Stimulated activated CD4-positive, alpha-beta T cell treated with anti-CD3 and anti-CD28 coated beads, Interleukin-4, amount 100 ng/mL, for 1 hour (primary cell): ENCODE measurements at regions not wholly inside any gene's neighbourhood (a gene's known extent, or its start where the extent isn't known, plus 50 kb on each side); places are given as distances from the start of the nearest gene placed in this dataset.
"Not testable (repeated sequence)": the region's sequence is repeated elsewhere in the genome, so short reads cannot be mapped to it uniquely, and the experiment has no call there.

Source experiments
- DNase-seq: peaks from one replicate; pipeline ENCODE4 v3.0.0-alpha.2; 2020

- DNase-seq, result no peak
Measured at GRCh38 chr14:61154641-61155040, 126.5 kb downstream of the TMEM30B start.

DNA sequence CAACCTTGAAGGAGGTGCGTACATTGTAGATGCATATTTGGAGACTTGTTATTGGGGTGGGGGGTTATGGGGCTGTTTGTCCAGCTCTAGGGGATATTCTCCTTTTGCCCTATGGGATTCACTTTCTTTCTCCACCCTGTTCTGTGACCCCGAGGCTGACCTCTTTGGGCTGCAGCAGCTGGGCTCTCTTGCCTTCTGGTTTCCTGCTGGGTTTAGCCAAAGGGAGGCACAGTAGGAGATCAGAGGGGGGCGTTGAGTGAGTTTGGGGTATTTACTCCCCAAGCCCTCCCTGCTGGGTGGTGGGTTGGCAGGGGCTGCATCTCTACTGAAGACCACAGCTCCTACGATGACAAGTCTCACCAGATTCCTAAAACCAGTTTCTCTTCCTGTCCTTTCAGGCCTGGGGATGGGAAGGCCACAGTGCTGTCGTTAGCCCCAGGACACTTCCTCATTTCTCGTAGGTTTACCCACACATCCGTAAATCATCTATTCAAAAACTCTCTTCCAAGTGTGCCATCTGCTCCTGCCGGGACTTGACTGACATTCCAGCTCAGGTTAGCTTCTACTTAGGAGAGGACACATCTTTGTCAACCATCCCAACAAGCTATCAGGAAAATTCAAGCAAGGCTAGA lies 127.1 kb downstream of the TMEM30B start:
- DNase-seq, result no peak

- DNase-seq, result no peak
Measured at GRCh38 chr14:61153431-61153830, 127.7 kb downstream of the TMEM30B start.

- DNase-seq, result no peak
Measured at GRCh38 chr14:61152851-61153364, 128.2 kb downstream of the TMEM30B start.

DNA sequence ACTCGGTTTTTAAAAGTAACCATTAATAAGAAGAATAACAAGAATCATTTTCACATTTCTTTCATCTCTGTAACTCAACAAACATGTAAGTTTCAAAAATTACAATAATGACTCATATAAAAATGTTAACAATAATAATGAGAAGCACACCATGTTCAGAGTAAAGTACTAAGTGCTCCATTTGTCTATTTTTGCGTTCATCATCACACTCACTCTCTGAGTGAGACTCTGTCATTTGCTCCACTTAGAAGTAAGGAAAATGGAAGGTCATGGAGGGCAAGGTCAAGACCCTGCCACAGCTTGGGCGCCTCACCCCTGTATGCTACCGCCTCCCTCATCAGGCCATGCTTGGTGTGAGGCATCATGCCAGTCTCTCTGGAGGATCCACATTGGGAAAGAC lies 129.9 kb downstream of the TMEM30B start:
- no peak for DNase-seq

- no peak for DNase-seq
Measured at GRCh38 chr14:61150851-61151250, 130.3 kb downstream of the TMEM30B start.

- DNase-seq, result no peak
Measured at GRCh38 chr14:61149896-61150295, 131.2 kb downstream of the TMEM30B start.

GRCh38 chr14:61148742-61149350 lies 132.3 kb downstream of the TMEM30B start:
- DNase-seq, result no peak

GRCh38 chr14:61147831-61148549 lies 133.1 kb downstream of the TMEM30B start:
- DNase-seq, result no peak

GRCh38 chr14:61147381-61147821 lies 133.7 kb downstream of the TMEM30B start:
- no peak for DNase-seq

GRCh38 chr14:61146899-61147298 lies 134.2 kb downstream of the TMEM30B start:
- no peak for DNase-seq

DNA sequence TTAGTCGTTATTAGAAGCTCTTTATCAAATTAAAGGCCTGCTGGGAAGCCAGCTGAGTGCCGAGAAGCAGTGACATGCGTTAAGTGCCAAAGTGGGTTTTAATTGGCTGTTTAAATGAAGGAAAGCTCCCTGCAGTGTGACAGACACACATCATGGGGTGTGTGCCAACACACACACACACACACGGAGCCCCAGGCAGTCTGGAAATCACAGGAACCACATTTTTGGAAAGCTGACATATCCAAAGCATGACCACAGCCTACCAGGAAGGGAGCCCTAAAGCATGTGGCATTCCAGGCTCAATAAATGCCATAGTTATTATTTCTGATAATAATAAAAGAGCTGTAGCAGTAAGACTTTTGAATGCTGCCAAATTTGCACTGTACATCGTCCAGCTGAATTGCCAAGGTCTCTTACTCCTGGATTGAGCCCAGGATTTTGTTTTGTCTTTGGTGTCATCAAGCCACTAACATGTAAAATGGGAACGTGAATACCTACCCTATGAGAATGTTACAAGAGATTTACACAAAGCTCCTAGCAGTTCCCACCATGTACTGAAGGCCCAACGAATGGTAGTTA lies 135.1 kb downstream of the TMEM30B start:
- DNase-seq, result no peak

DNA sequence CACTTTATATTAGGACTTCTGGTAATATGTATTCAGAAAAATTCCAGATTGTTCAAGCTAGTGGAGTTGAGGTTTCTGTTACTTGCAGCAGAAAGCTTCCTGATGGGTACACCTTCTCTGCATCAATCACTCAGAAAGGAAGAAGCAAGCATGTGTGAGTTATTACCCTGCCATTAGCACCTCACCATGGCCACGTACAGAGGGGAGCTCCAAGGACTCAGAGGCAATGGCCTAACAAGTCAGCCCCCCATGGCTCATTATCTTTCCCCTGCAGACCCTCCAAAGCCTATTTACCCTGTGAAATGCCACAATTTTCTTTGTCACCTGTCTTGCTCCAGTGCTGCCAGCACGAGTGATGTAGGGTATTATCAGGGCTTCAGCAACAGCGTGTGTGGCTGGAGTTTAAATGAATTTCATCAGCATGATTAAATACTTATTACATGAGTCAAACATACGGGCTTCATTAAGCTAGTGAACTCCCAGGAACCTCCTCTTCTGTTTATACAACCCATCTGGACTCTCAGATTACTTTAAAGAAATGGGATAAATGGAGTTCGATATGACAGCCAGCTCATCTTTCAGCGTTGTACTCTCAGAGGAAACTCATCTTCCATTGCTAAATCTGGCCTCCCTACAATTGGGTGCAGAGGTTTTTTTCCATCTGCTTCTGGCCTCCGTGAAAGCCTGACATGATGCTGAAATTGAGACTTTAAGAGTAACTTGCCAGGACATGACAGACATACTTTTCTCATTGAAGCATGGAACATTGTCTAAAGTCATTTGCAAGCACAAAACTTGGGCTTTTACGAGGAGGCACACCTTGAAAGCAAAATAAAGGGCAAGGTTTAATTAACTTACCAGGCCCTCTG lies 135.9 kb downstream of the TMEM30B start:
- no peak for DNase-seq

DNA sequence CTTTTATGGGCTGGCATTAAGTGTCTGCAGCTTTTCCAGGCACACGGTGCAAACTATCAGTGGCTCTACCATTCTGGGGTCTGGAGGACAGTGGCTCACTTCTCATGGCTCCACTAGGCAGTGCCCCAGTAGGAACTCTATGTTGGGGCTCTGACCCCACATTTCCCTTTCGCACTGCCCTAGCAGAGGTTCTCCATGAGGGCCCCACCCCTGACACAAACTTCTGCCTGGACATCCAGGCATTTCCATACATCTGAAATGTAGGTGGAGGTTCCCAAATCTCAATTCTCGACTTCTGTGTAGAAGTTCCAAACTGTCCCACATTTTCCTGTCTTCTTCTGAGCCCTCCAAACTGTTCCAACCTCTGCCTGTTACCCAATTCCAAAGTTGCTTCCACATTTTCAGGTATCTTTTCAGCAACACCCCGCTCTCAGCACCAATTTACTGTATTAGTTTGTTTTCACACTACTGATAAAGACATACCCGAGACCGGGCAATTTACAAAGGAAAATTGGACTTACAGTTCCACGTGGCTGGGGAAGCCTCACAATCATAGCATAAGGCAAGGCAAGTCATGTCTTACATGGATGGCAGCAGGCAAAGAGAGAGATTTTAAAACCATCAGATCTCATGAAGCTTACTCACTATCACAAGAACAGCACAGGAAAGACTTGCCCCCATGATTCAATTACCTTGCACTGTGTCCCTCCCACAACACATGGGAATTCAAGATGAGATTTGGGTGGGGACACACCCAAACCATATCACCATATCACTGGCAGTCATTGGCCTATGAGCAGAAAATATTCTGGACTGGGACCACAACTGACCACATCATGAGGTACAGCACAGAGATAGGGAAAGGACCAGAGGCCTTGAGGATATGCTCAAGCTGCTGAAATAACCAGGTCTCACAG lies 136.8 kb downstream of the TMEM30B start:
- DNase-seq, result not testable (repeated sequence)

DNA sequence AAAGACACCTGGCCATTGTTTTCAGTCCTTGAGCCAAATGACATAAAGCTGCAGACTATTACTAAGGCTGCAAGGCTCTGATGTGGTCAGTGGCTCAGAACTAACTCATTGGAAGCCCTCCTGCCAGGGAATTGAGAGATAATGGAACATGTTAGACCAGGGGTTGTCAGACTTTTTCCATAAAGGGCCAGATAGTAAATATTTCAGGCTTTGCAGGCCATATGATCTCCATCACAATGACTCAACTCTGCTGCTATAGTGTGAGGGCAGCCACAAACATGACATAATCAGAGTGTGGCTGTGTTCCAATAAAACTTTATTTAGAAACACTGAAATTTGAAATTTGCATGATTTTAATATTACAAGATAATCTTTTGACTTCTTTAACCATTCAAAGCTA lies 140.3 kb downstream of the TMEM30B start:
- DNase-seq, result no peak

DNA sequence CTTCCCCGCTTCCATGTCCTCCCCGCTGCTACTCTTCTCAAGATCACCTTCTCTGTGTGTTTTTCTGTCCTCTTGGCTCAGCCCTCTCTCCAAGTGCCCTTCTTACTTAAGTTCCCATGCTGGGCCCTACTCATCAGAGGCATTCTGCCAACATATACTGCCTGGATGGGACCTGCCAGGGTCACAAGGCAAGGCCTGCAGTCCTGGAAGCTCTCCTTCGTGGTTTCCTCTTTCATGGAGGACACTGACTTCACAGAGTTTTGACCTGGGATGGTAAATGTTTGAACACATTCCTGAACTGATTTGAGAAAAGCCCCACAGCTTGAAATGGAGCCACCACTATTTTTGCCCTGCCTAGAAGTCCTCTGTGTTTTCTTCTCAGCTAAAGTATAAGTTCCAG lies 140.9 kb downstream of the TMEM30B start:
- DNase-seq, result no peak

- DNase-seq, result no peak
Measured at GRCh38 chr14:61139006-61139599, 142.0 kb downstream of the TMEM30B start.

DNA sequence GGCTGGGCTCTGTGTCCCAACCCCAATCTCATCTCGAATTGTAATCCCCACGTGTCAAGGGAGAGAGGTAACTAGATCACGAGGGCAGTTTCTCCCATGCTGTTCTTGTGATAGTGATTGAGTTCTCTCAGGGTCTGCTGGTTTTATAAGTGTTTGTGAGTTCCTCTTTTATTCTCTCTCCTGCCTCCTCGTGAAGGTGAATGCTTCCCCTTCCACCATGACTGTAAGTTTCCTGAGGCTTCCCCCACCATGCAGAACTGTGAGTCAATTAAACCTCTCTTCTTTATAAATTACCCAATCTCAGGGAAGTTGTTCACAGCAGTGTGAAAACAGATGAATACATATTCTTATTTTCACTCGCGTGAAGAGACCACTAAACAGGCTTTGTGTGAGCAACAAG lies 148.2 kb downstream of the TMEM30B start:
- DNase-seq, result no peak

- DNase-seq, result no peak
Measured at GRCh38 chr14:61132336-61132735, 148.8 kb downstream of the TMEM30B start.

DNA sequence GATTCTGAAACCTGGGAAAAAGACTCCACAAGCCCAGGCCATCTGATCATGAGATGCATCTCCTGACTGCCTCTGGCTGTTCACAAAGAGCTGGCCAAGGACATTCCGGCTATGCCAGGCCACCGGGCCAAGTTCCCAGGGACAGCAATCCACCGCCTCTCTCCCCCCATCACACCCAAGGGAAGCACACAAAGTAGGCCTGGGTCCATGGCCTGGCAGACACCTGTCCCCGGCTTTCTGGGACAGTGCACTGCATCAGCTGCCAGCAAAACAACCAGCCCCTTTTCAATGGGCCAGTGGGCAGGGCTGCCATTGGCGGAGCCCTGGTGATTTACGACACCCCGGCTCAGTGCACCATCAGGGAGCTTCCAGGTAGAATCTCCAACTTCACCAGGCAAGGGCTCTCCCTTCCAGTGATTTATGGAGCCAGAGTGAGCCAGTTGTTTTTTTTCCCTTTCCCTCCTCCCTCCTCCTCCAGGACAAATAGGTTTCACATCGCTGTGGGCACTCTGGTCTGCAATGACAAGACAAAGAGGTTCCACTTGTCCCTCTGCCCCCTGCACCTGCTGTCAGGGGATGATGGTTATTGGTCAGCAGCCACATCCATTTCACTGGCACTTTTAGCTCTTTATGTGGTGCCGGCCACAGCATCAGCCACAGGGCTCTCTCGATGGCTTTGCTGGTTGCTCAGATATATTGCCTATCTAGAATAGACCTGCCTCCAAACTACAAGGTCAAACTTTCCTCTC lies 149.6 kb downstream of the SLC38A6 start:
- DNase-seq, result no peak
